HEK293 (cell line): ENCODE measurements at regions not wholly inside any gene's neighbourhood (a gene's known extent, or its start where the extent isn't known, plus 50 kb on each side); places are given as distances from the start of the nearest gene placed in this dataset.
"Not testable (repeated sequence)": the region's sequence is repeated elsewhere in the genome, so short reads cannot be mapped to it uniquely, and the experiment has no call there.

ENCODE experiments used
- CTCF ChIP-seq: fragments of 450-650 bp; formaldehyde crosslinking; IDR thresholded peaks from 2 replicates; pipeline ENCODE4 v1.5.1; 2016; ENCODE audit warnings: missing biosample characterization, missing genetic modification characterization
- PRDM4 ChIP-seq: fragments of 450-650 bp; formaldehyde crosslinking; IDR thresholded peaks from 2 replicates; pipeline ENCODE4 v1.5.1; 2017; ENCODE audit warnings: missing biosample characterization, missing genetic modification characterization
- YY1 ChIP-seq: fragments of 450-650 bp; formaldehyde crosslinking; IDR thresholded peaks from 2 replicates; pipeline ENCODE4 v1.5.1; 2018; ENCODE audit warnings: missing biosample characterization, missing genetic modification characterization
- ZNF138 ChIP-seq: fragments of 450-650 bp; formaldehyde crosslinking; IDR thresholded peaks from 2 replicates; pipeline ENCODE4 v1.5.1; 2016; ENCODE audit warnings: missing biosample characterization, missing genetic modification characterization, borderline replicate concordance
- ZNF248 ChIP-seq: fragments of 450-650 bp; formaldehyde crosslinking; IDR thresholded peaks from 2 replicates; pipeline ENCODE4 v1.5.1; 2017; ENCODE audit warnings: missing biosample characterization, missing genetic modification characterization
- ZNF768 ChIP-seq: fragments of 450-650 bp; formaldehyde crosslinking; IDR thresholded peaks from 2 replicates; pipeline ENCODE4 v1.5.1; 2018; ENCODE audit warnings: missing biosample characterization, mild to moderate bottlenecking, missing genetic modification characterization
- ZSCAN30 ChIP-seq: fragments of 450-650 bp; IDR thresholded peaks from 2 replicates; pipeline ENCODE4 v1.5.1; 2018; ENCODE audit warnings: missing biosample characterization, mild to moderate bottlenecking, missing genetic modification characterization, moderate library complexity

DNA sequence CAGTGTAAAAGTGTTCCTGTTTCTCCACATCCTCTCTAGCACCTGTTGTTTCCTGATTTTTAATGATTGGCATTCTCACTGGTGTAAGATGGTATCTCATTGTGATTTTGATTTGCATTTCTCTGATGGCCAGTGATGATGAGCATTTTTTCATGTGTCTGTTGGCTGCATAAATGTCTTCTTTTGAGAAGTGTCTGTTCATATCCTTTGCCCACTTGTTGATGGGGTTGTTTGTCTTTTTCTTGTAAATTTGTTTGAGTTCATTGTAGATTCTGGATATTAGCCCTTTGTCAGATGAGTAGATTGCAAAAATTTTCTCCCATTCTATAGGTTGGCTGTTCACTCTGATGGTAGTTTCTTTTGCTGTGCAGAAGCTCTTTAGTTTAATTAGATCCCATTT, 65.6 kb upstream of the IZUMO1R start:
- not testable (repeated sequence) for TF ChIP-seq CTCF; ZNF248 (tag by site-specific recombination); YY1; ZNF138 (tag by site-specific recombination); ZSCAN30 (tag by site-specific recombination); PRDM4 (tag by site-specific recombination); ZNF768 (tag by site-specific recombination)
